Neural progenitor cell (in vitro differentiated cells): ENCODE measurements at regions not wholly inside any gene's neighbourhood (a gene's known extent, or its start where the extent isn't known, plus 50 kb on each side); places are given as distances from the start of the nearest gene placed in this dataset.

Experiments used
- CTCF ChIP-seq: fragments of 200-600 bp; sonication (generic); IDR thresholded peaks from 2 replicates; pipeline ENCODE4 v1.5.1; 2017; ENCODE audit warnings: antibody characterized with exemption, mild to moderate bottlenecking
- EZH2 ChIP-seq: fragments of 200-600 bp; sonication (generic); IDR thresholded peaks from 2 replicates; pipeline ENCODE4 v1.6.1; 2017; ENCODE audit warnings: antibody characterized with exemption, mild to moderate bottlenecking, moderate library complexity
- EZH2phosphoT487 ChIP-seq: fragments of 200-600 bp; sonication (generic); IDR thresholded peaks from 2 replicates; pipeline ENCODE4 v1.6.1; 2017; ENCODE audit warnings: antibody characterized with exemption

- TF ChIP-seq EZH2 = no peak
- TF ChIP-seq CTCF = no peak
- TF ChIP-seq EZH2phosphoT487 = no peak
These were observed 85.4 kb downstream of the KLF4 start for GRCh38 chr9:107404161-107404560.
